KMS-11 (cell line): ENCODE measurements at regions not wholly inside any gene's neighbourhood (a gene's known extent, or its start where the extent isn't known, plus 50 kb on each side); places are given as distances from the start of the nearest gene placed in this dataset.

Experiments
- H2AFZ ChIP-seq: fragments of 200-600 bp; sonication (generic); 2 replicates; pipeline ENCODE4 v1.6.1; 2016; ENCODE audit warnings: antibody characterized with exemption, mixed run types, low read depth
- H3K27ac ChIP-seq: fragments of 200-600 bp; sonication (generic); 2 replicates; pipeline ENCODE4 v1.6.1; 2016; ENCODE audit warnings: mild to moderate bottlenecking, mixed run types
- H3K27me3 ChIP-seq: fragments of 200-600 bp; sonication (generic); 2 replicates; pipeline ENCODE4 v1.6.1; 2017; ENCODE audit warnings: mild to moderate bottlenecking, low read depth, mixed run types, moderate library complexity; ENCODE audit not compliant: insufficient read depth
- H3K36me3 ChIP-seq: fragments of 200-600 bp; sonication (generic); 2 replicates; pipeline ENCODE4 v1.6.1; 2017; ENCODE audit warnings: mild to moderate bottlenecking, mixed run types; ENCODE audit not compliant: insufficient read depth
- H3K4me1 ChIP-seq: fragments of 200-600 bp; sonication (generic); 2 replicates; pipeline ENCODE4 v1.6.1; 2016; ENCODE audit warnings: mild to moderate bottlenecking, low read depth, mixed run types; ENCODE audit not compliant: poor library complexity, severe bottlenecking
- H3K4me2 ChIP-seq: fragments of 200-600 bp; sonication (generic); 2 replicates; pipeline ENCODE4 v1.7.0; 2016; ENCODE audit warnings: mild to moderate bottlenecking, mixed run types
- H3K4me3 ChIP-seq: fragments of 200-600 bp; sonication (generic); IDR thresholded peaks from 2 replicates; pipeline ENCODE4 v1.6.1; 2017; ENCODE audit warnings: low read depth, low read length, mixed read lengths; ENCODE audit not compliant: insufficient read depth
- H3K79me2 ChIP-seq: fragments of 200-600 bp; sonication (generic); 2 replicates; pipeline ENCODE4 v1.6.1; 2016; ENCODE audit warnings: low read depth, mixed run types; ENCODE audit not compliant: insufficient read depth
- H3K9ac ChIP-seq: fragments of 200-600 bp; sonication (generic); 2 replicates; pipeline ENCODE4 v1.6.1; 2016; ENCODE audit warnings: mild to moderate bottlenecking, mixed run types
- H4K20me1 ChIP-seq: fragments of 200-600 bp; sonication (generic); 2 replicates; pipeline ENCODE4 v1.6.1; 2016; ENCODE audit warnings: mild to moderate bottlenecking, mixed run types; ENCODE audit not compliant: insufficient read depth
- TF ChIP-seq, protein P1 (sequence below): fragments of 200-600 bp; sonication (generic); conservative IDR thresholded peaks from 2 replicates; pipeline ENCODE4 v1.6.1; 2017; ENCODE audit warnings: low read depth, mild to moderate bottlenecking, antibody characterized with exemption, low read length, moderate library complexity, mixed read lengths

DNA sequence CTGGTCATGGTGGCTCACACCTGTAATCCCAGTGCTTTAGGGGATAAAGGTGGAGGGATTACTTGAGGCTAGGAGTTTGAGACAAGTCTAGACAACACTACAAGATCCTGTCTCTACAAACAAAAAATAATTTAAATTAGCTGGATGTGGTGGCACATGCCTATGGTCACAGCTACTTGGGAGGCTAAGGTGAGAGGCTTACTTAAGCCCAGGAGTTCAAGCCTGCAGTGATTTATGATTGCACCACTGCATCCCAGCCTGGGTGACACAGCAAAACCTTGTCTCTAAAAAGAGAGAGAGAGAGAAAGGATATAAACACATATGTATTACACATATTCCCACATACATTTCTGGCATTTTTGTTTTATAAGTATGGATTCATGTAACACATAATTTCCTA lies 325.2 kb downstream of the DUSP10 start:
- Histone ChIP-seq H4K20me1 (no peaks in the 10 kb centered on the region), H3K4me3 (no peak overlapping the region), H2AFZ (no peak overlapping the region), H3K4me2 (no peak overlapping the region), H3K4me1 (no peaks in the 10 kb centered on the region), H3K27me3 (no peaks in the 10 kb centered on the region), H3K27ac (no peak overlapping the region), H3K79me2 (no peaks in the 10 kb centered on the region), H3K9ac (no peak overlapping the region), H3K36me3 (no peaks in the 10 kb centered on the region)
- TF ChIP-seq, protein P1, sequence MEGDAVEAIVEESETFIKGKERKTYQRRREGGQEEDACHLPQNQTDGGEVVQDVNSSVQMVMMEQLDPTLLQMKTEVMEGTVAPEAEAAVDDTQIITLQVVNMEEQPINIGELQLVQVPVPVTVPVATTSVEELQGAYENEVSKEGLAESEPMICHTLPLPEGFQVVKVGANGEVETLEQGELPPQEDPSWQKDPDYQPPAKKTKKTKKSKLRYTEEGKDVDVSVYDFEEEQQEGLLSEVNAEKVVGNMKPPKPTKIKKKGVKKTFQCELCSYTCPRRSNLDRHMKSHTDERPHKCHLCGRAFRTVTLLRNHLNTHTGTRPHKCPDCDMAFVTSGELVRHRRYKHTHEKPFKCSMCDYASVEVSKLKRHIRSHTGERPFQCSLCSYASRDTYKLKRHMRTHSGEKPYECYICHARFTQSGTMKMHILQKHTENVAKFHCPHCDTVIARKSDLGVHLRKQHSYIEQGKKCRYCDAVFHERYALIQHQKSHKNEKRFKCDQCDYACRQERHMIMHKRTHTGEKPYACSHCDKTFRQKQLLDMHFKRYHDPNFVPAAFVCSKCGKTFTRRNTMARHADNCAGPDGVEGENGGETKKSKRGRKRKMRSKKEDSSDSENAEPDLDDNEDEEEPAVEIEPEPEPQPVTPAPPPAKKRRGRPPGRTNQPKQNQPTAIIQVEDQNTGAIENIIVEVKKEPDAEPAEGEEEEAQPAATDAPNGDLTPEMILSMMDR = no peak

DNA sequence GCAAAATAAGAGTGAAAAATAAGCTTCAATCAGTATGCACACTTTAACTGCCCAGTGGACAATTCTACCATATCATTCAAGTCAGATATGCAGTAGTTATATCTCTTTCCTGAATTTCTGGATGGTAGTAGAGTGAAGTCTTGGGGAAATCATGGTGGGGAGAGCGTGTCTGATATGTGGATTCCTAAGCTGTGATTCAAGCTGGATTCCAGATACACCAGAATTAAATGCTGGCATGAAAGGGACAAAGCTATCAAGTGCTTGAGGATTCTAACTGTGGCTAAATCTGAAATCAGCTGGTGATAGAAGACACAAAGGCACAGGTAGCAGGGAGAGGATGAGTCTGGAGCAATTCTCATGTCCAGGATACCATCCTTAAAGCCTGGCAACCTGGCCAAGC lies 323.5 kb downstream of the DUSP10 start:
- Histone ChIP-seq H2AFZ (no peak overlapping the region), H3K9ac (no peak overlapping the region), H3K4me3 (no peak overlapping the region), H3K79me2 (no peaks in the 10 kb centered on the region), H3K36me3 (no peaks in the 10 kb centered on the region), H3K27me3 (no peaks in the 10 kb centered on the region), H4K20me1 (no peaks in the 10 kb centered on the region), H3K27ac (no peak overlapping the region), H3K4me2 (no peak overlapping the region), H3K4me1 (no peaks in the 10 kb centered on the region)
- TF ChIP-seq, protein P1 = no peak

DNA sequence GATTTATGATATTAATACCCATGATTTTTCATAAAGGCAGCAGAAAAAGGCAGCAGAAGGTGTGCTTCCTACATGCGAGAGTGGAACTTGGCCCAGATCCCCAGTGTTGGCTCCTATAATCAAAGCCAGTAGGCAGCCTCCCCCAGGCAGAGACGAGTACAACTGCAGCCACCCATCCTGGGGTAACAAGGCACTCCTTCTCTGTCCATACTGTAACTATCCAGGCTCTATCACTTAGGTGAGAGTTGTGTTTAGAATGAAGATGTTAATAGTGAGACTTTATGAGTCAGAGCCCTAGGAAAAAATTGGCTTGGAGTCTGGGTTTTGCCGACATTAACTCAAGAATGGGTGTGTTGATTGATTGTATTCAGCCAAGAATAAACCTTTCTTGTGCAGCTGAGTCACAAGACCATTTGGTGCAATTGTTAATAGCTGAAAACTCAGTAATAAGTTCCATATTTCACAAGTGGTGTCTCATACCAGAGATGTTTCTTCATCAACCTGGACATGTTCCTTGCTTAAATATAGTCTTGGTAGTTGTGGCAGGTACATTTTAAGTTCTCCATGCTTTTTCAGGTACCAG lies 322.3 kb downstream of the DUSP10 start:
- Histone ChIP-seq H3K4me1 (no peaks in the 10 kb centered on the region), H3K9ac (no peak overlapping the region), H2AFZ (no peak overlapping the region), H4K20me1 (no peaks in the 10 kb centered on the region), H3K36me3 (no peaks in the 10 kb centered on the region), H3K27ac (no peak overlapping the region), H3K27me3 (no peaks in the 10 kb centered on the region), H3K79me2 (no peaks in the 10 kb centered on the region), H3K4me3 (no peak overlapping the region), H3K4me2 (no peak overlapping the region)
- TF ChIP-seq, protein P1 = no peak

DNA sequence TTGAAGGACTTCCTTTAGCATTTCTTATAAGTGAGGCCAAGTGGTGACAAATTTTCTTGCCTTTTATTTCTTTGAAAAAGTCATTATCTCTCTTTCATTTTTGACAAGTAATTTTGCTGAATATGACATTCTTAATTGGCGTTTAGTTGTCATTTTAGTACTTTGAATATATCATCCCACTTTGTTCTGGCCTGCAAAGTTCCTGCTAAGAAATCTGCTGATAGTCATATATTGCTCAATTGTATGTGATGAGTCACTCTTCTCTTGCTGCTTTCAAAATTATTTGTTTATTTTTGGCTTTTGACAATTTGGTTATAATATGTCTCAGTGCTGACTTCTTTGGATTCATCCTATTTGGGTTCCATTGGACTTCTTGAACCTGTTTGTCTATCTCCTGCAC lies 312.6 kb downstream of the DUSP10 start:
- Histone ChIP-seq H2AFZ (no peak overlapping the region), H3K4me1 (no peaks in the 10 kb centered on the region), H3K79me2 (no peaks in the 10 kb centered on the region), H4K20me1 (no peaks in the 10 kb centered on the region), H3K27ac (no peak overlapping the region), H3K4me3 (no peak overlapping the region), H3K4me2 (no peak overlapping the region), H3K9ac (no peak overlapping the region), H3K27me3 (no peaks in the 10 kb centered on the region), H3K36me3 (no peaks in the 10 kb centered on the region)
- TF ChIP-seq, protein P1 = no peak
